IPS-NIHi7 (cell line): ENCODE measurements at regions not wholly inside any gene's neighbourhood (a gene's known extent, or its start where the extent isn't known, plus 50 kb on each side); places are given as distances from the start of the nearest gene placed in this dataset.
A peak's percentile ranks its signal among the peaks of the same experiment; 100 is the strongest.

ENCODE experiments used
- DNase-seq: peaks from one replicate; pipeline ENCODE4 v3.0.0; 2012; ENCODE audit warnings: mixed read lengths; ENCODE audit errors: extremely low spot score

- peak; percentile 69 for DNase-seq
Measured at GRCh38 chr6:21423106-21423854, 170.3 kb upstream of the SOX4 start.

- DNase-seq: no peak
Measured at GRCh38 chr6:21426841-21427490, 166.6 kb upstream of the SOX4 start.

DNA sequence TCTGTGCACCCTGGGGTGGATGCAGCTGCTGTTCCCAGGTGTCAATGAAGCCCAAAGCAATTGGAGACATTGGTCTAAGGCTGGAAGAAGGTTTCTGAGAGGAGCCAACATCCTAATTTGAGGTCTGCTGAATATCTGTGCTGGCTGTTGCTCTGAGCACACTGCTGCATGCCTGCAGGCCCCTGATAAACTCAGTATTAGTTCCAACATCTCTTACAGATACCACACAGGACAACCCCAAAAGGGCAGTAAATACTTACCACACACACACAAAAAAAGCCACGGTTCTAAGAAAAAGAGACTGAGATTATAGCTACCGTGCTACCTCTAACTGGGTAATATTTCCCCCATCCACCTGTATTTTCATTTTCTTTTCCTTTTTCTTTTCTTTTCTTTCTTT lies 164.3 kb upstream of the SOX4 start:
- no peak for DNase-seq

DNA sequence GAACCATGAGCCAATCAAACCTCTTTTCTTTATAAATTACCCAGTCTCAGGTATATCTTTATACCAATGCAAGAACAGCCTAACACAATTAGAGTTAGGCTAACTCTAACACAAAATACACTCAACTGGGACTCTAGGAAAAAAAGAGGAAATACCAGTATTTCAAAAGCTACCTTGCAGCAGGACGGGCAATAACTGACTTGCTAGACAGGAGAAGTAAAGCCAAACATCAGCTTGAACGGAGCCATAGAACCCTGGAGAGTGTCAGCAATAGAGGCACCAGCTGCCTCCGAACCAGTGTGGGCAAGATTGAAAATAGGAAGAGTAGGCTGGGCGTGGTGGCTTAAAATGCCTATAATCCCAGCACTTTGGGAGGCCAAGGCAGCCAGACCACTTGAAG lies 162.0 kb upstream of the SOX4 start:
- no peak for DNase-seq

- DNase-seq: no peak
Measured at GRCh38 chr6:21436625-21437024, 156.9 kb upstream of the SOX4 start.

- no peak for DNase-seq
Measured at GRCh38 chr6:21437581-21437980, 156.0 kb upstream of the SOX4 start.

DNA sequence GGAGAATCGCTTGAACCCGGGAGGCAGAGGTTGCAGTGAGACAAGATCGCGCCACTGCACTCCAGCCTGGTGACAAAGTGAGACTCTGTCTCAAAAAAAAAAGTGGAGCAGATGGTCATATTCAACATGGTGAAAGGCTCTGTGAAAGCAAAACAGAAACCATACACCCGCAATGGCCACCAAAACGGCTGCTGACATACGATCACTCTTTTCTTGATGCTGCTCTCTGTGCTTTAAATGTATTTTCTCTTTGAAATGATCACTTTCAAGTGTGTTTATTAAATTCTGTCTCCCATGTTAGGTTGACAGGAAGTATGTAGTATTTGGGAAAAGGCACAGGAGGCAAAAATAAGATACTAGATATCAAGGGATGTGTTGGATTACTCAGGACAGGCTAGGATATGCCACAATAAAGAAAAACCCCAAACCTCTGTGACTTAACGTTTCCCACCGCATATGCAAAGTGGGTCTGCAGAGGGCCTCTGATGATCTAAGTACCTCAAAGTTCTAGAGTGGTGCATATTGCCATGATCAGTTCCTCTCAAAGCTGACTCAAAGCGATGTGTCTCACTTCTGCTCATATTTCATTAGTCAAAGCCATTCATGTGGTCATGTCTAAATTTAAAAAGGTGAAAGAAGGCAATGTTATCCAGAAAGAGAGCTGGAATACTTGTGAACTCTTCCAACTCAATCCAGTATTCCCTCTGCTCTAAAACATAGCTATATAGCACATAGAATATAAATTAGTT lies 155.1 kb upstream of the SOX4 start:
- no peak for DNase-seq

- DNase-seq: no peak
Measured at GRCh38 chr6:21438986-21439352, 154.6 kb upstream of the SOX4 start.

DNA sequence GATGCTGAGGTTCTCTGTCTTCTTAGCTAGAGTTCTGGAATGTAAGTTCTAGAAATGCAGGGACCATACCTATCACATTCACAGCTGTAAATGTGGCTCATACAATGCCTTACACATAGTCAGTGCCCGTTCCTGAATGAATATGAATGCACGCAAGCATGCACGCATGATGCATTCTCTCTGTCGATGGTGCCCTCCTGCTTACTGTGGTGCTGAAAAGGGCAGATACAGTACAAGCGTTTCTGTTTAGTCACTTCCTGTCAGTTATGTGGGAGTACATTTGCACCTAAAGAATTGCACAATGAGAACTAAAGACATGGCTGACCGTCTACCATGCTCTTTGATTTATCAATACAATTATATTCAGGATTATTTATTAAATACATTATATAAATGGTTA lies 152.2 kb upstream of the SOX4 start:
- no peak for DNase-seq

DNA sequence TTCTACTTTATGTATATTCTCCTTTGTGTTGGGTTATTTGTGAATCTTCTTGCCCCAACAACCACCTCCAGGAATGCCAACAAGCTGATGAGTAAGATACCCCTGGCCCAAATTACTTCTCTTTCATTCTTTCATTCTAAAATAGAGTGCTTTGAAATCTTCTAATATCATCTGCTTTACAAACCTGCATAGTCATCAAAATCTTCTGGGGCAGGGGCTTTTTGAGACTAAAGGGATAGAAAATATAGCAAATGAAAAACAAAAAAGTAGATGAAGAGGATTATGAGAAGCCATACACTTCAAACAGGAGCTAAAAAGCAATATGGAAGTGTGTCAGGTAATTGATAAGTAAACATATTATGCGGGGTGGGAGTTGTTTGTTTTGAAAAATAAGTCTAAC lies 150.7 kb upstream of the SOX4 start:
- no peak for DNase-seq

- no peak for DNase-seq
Measured at GRCh38 chr6:21444711-21445260, 148.8 kb upstream of the SOX4 start.

DNA sequence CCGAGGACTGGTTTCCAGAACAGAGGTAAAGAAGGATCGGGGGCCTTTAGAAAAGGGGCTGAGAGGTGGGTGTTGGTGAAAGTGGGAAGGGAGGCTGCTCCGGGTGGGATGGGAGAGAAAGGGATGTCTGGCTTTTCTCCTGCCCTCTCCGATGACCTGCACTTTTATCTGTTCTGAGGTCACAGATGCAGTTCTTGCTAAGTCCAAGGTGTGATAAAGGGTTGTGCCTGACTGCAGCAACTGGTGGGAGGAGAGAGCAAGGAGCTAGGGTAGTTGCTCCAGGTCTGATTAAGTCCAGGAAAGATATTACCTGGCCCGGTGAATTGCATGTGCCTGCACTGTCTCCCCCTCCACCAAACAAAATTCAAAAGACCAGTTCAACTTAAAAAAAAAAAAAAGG lies 145.6 kb upstream of the SOX4 start:
- DNase-seq: no peak

DNA sequence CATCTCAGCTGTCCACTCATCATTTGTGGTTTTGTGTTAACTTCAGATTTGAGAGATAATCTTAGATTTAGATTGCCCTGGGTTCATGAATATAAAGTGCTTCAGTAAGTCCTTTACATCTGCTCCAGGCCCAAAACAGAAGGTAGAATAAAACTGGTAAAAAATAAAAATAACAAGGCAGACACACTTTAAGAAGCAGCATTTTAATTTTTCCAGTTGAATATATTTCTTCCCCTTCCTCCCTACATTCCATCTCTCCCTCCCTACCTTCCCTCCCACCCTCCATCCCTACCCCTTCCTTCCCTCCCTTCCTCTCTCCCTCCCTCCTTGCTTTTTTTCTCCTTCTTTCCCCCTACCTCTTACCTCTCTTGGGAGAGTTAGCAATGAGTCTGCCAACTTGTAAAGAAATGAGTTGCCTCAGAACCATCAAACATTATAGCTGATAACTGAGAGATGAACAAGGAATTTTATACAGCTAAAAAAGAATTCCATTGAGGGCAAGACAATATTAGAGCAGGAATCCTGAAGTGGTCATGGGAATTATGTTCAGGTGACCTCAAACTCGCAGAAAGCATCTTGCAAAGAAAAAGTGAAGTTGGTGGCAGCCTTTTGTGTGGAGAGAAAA lies 145.0 kb upstream of the SOX4 start:
- no peak for DNase-seq

- DNase-seq: no peak
Measured at GRCh38 chr6:21450149-21450548, 143.4 kb upstream of the SOX4 start.

DNA sequence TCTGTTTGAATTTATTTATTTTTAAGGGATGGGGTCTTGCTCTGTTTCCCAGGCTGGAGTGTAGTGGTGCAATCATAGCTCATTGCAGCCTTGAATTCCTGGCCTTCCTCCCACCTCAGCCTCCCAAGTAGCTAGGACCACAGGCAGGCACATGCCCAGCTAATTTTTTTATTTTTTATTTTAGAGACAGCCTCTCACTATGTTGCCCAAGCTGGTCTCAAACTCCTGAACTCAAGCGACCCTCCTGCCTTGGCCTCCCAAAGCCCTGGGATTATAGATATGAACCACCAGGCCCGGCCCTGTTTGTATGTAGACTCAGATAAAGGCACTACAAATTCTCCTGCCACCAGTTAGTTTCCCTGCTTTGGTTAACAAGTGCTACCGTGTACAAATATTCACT lies 142.9 kb upstream of the SOX4 start:
- no peak for DNase-seq

DNA sequence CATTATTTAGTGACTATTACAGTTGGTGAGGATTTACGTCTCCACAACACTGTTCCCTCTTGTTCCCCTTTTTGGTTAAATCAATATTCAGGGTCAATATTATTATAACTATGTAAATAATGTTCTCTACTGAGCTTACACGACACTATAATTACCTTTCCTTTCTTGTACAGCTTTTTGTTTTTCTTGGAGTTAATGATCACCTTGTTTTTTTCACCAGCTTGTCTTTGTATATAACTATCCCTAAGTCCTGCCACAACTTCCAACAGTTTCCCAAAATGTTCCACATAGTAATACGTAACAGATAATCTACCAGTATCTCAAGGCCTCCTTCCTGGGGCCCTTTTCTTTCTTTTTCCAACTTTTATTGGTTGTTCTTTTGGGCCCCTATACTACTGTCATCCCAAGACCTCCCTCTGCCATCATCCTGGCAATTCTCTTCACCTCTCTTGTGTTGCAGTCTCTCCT lies 142.0 kb upstream of the SOX4 start:
- no peak for DNase-seq

- no peak for DNase-seq
Measured at GRCh38 chr6:21454262-21454661, 139.3 kb upstream of the SOX4 start.

DNA sequence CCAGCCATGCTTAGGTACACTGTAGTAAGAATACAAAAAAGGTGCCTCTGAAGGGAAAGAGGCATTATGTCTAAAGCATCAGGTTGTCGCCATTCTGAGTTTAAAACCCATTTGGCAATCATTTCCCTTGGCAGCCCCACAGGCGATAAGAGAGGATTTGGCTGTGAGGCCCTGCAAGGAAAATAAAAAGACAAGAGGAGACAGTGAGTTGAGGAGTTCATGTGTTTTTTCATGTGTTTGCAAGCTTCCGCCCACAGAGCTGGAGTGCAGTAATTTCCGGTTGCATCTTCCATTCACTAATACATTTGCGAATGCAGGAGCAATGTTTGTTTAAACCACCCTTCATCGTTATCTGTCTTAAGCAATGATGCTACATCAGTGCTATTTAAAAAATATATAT lies 138.5 kb upstream of the SOX4 start:
- no peak for DNase-seq

GRCh38 chr6:21457647-21458046 lies 135.9 kb upstream of the SOX4 start:
- no peak for DNase-seq

DNA sequence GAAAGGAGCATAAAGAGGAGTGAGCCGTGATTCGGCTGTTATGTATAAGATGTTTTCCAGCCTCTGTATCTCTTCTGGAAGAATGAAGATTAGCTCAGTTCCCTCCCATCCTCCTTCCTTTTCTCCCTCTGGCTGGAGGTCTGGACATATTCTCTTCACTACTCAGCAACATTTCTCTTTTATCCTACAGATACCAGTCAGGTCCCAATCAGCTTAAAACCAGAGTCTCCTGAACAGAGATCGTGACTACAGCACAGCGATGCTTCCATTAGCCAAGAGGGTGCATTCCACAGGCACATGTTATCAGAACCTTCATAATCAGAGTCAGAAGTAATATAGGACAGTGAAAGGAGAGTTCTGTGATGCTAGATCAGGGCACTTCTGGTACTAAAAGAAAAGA lies 133.9 kb upstream of the SOX4 start:
- DNase-seq: no peak

- no peak for DNase-seq
Measured at GRCh38 chr6:21461844-21462518, 131.6 kb upstream of the SOX4 start.

GRCh38 chr6:21462519-21462852 lies 131.1 kb upstream of the SOX4 start:
- no peak for DNase-seq
